CMK (cell line): ENCODE measurements at regions not wholly inside any gene's neighbourhood (a gene's known extent, or its start where the extent isn't known, plus 50 kb on each side); places are given as distances from the start of the nearest gene placed in this dataset.
"Not testable (repeated sequence)": the region's sequence is repeated elsewhere in the genome, so short reads cannot be mapped to it uniquely, and the experiment has no call there.

Experiments used
- DNase-seq: peaks from one replicate; pipeline ENCODE4 v3.0.0-alpha.2; 2010; ENCODE audit warnings: low read depth

DNA sequence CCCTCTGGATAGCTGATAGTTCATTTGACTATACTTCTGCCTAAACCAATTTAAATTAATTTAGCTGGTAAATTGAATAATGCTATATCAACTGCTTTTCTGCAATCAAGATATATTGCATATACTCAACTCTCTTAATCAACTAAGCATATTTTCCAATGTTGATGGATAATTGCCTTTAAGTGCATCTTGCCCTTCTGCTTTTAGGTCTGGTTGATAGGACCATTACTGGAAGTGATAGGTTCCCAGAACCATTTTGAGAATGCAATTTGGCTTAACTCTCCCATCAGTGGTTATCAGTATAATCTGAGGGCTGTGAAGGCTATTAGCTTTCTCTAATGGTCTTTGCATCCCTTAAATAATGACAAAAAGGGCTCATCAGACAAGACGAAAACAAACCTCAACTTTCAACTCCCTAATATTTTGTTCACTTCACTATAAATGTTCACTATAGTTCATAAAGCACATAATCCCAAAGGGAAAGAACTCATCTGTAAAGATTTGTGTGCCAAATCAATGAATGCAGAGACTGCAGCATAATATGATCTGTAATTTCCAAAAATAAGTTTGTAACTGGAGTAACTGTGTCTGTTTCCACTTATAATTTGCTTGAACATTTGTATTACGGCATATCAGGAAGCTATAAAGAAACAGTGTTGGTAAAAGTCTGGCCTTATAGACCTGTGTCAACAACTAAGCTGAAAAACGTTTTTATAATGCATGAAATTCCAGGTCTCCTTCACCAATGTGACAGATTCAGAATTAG, 273.6 kb downstream of the FBXO8 start:
- no peak for DNase-seq

GRCh38 chr4:174005422-174005821, 278.0 kb downstream of the FBXO8 start:
- no peak for DNase-seq

- DNase-seq, result no peak
These were observed 284.9 kb downstream of the FBXO8 start for GRCh38 chr4:173998471-173999144.

- not testable (repeated sequence) for DNase-seq
These were observed 287.7 kb downstream of the FBXO8 start for GRCh38 chr4:173995779-173996178.

DNA sequence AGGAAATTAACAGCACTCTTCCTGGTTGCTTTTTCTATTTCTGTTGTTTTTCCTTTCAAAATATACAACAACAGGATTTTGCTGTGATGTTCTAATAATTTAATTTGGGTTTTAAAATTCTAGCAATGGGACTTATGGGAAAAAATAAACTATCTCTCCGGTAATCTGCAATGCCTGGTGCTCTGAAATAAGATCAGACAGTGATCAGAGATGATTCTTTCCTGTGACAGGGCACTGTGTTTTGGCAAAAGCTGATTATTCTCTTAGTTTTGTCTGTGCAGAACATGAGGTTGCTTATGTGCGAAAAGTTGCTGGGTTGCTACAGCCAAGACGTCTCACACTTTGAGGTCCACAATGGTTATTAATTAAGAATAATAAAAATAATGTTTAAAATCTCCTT, 291.7 kb downstream of the FBXO8 start:
- DNase-seq, result no peak

- DNase-seq, result no peak
These were observed 292.2 kb downstream of the FBXO8 start for GRCh38 chr4:173991316-173991715.

- DNase-seq, result no peak
These were observed 292.6 kb downstream of the FBXO8 start for GRCh38 chr4:173990869-173991210.

DNA sequence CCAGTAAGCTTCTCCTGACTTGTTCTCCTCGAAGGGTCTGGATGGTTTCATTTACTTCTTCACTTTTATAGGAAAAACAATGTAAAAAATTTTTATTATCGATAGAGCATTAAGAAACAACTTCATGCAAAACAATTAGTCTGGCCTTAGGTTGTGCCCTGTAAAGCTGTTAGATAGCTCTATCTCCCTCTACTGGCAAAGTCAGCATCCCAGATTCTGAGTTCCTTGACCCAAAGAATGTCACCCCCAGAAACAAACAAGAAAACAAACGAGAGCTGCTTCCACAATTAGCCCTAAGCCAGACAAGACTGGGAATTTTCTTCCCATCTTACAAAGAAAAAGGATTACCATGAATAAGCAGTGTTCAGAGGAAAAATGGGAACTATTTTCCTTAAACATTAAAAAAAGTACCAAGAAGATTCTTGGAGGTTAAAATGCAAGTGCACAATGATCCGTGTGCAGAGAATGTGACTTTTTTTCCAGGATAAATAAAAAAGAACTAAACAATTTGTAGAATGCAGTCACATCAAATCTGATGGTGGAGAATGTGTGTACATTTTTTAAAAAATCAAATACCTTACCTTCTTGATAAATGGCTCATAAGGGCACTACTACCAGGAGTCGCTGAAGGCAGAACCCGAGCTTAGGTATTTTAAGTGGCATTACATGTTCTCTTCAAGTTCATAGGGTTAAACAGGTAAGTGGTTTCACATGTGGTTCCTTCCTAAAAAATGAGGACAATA, 293.2 kb downstream of the FBXO8 start:
- no peak for DNase-seq

DNA sequence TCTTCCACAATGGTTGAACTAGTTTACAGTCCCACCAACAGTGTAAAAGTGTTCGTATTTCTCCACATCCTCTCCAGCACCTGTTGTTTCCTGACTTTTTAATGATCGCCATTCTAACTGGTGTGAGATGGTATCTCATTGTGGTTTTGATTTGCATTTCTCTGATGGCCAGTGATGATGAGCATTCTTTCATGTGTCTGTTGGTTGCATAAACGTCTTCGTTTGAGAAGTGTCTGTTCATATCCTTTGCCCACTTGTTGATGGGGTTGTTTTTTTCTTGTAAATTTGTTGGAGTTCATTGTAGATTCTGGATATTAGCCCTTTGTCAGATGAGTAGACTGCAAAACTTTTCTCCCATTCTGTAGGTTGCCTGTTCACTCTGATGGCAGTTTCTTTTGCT, 319.9 kb downstream of the FBXO8 start:
- DNase-seq, result not testable (repeated sequence)

DNA sequence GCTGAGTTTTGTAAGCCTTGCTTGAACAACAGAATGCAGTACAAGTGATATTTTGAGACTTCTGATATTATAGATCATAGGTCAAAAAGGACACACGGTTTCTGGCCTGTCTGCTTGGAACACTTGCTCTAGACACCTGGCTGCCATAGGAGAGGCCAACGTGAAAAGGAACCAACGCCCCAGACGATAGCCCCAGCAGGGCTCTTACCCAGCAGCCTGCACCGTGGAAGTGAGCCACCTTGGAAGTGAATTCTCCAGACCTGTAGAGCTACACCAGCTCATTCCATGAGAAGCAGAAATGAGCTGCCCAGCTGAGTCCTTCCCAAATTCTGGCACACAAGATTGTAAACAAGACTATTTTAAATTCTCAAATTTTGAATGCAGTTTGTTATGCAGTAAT, 323.1 kb downstream of the FBXO8 start:
- no peak for DNase-seq

- DNase-seq, result no peak
These were observed 325.0 kb downstream of the FBXO8 start for GRCh38 chr4:173958445-173958844.

DNA sequence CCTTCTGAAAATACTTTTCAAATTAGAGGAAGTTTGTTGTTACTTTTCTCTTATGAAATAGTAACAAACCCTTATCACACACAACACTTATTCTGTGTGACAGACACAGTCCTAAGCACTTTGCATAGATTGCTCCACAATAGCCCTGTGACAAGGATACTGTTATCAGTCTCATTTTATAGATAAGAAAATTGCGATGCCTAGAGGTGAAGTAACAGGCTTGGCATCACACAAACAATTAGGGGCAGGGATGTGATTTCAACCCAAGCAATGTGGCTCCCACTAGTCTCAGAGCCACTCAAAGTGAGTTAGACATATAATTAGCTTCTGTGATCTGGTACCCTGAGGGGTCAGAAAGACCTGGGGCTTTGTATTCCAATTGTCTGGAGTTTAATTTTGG, 339.9 kb downstream of the FBXO8 start:
- DNase-seq, result no peak

GRCh38 chr4:173940146-173940545, 343.3 kb downstream of the FBXO8 start:
- DNase-seq, result no peak

DNA sequence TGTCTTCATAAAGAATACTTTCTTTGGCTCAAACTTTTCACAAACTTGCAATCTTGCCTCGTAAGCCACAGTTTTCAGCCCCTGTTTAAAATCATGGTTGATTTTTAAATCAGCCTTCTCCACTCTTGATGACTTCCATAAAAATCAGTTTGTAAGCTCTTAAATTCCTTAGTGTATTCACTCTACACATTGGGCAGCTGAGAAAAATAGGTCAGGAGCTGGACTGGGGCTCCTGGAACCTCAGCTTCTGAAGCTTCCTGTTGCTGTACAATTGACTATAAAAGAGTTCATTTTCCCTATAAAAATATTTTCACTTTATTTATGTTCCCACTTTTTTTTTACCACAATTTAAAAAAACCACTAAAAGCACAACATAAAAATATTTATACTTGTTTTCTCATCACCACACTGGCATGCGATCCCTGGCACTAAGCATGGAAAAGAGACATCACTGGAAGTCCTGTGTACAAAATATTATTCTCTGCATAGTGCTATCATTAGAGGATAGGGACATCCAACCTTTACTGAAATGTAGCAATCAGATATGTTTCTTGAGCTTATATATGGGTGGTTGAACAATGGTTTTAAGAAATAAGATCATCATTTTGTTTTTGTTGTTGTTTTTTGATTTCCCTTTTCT, 345.7 kb downstream of the FBXO8 start:
- no peak for DNase-seq

DNA sequence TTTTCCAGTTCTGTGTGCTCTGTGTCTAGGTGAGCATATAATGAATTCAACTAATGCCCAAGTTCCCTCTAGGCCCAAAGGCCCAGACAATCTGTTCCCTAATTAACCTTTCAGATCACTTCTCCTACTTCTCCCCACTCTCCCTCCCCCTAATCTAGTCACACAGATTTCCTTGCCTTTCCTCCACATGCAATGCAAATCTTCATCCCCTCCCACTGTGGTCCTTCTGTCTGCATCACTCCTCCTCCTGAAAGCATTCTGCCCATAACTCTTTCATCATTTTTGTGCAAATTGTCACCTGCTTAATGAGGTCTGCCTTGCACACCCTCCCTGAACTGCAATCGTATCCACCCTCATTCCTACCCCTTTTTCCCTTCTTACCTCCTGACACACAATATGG, 346.6 kb downstream of the FBXO8 start:
- no peak for DNase-seq

GRCh38 chr4:173935622-173936405, 347.7 kb downstream of the FBXO8 start:
- no peak for DNase-seq

DNA sequence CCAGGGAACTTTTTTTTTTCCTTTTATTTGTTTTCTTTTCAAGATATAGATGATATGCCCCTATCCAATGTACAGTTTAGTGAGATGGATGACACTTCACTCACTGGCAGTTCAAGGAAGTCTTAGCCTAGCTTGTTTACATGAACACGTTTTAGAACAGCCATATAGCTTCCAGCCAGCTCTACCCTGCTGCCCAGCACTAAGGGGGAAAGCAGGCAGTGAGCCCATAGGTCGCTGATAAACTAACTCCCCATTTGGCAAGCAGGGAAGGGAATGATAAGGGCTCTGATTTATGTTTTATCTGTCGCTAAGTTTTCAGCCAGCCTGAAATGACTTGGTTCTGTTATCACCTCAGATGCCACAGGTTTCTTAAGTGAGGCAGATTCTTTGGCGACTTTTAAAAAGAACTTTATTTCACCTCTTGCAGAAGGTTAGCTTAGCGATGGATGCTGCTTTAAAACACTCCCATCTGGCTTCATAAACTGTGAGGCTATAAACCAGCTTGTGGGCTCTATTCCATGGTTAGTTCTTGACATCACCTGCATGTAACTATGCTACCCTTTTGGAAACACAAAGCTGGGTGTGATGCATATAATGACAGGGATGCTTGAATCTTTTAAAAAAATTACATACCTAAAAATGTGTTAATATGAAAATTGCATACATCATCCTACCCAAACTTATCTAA, 348.4 kb downstream of the FBXO8 start:
- DNase-seq, result no peak

DNA sequence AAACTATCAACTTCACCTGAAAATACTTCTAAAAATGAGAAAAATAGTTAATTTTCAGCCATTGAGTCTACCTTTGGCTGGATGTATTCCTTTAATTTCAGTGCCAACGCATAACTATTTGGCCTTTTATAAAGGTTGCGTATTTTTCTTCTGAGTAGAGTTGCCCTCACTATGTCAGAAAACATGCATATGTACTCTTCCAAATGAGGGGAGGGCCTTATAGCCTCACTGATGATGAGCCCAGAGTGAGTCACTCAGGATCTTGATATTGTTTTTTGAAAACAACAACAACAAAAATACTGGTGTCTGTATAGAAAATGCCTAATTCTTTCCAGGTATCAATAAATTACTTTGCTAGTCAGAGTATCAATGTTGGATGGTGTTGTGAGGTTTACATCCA, 349.3 kb downstream of the FBXO8 start:
- no peak for DNase-seq

DNA sequence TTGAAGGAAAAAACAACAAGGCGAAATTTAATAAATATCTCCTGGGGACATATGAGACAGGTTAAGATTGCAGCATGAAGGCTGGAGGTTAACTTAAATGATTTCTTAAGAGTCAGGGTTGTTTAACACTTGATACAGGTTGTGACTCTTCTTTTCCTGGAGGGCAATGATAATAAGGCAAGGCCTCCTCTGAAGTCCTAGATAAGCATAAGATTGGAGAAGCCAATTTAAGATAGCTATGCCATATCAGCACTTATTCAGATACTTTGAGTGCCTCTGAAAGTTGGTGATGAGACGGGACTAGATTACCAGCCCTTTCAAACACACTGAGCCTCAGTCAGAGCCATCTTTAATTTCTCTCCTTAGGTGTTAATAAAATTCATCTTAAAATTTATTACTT, 350.8 kb downstream of the FBXO8 start:
- no peak for DNase-seq

DNA sequence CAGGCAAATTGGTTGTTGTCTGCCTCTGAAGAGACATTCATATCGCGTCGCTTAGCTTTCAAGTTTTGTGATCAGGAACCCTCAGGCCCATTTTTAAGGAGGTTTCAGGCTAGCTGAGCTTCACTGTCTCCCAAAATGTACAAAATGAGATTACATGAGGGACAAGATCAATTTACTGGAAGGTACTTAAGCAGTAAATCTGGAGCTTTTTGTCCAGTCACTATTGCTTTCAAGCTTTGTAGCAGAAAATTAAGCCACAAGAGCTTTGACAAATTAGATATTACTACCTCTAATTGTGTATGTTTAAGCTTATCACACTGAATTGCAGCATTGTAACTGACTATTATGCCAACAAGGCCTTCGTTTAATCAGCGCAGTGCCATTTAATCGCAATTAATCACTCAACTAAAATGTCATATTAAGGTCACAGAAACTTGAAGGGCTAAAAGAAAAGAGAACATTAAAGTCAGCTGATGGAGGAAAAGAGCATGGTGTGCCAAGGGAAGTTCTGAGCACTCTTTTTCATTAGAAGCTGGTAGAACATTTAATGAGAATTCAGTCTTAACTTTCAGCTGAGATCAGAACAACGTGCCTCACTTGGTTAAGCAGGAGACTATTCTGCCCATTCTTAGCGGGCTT, 353.0 kb downstream of the FBXO8 start:
- no peak for DNase-seq

DNA sequence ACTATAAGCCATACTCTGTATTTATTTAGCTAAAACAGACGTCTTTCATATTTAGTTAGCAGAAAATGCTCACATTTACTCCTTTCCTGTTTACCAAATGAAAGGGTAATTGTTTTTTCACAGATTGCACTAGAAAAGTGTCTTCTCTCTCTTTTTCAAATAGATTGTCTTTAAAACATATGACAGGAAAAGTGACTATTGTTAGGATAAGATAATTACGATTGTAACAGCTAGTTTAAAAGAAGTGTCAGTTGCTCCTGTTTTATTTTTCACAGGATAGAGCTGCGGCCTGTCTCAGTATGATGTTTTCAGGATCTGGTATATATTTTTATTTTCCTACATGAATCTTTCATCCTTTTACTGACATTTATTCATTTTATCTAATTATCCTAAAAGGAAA, 353.5 kb downstream of the FBXO8 start:
- no peak for DNase-seq
